ENCODE measurements at regions not wholly inside any gene's neighbourhood (a gene's known extent, or its start where the extent isn't known, plus 50 kb on each side); places are given as distances from the start of the nearest gene placed in this dataset.

- TF ChIP-seq, protein P1, sequence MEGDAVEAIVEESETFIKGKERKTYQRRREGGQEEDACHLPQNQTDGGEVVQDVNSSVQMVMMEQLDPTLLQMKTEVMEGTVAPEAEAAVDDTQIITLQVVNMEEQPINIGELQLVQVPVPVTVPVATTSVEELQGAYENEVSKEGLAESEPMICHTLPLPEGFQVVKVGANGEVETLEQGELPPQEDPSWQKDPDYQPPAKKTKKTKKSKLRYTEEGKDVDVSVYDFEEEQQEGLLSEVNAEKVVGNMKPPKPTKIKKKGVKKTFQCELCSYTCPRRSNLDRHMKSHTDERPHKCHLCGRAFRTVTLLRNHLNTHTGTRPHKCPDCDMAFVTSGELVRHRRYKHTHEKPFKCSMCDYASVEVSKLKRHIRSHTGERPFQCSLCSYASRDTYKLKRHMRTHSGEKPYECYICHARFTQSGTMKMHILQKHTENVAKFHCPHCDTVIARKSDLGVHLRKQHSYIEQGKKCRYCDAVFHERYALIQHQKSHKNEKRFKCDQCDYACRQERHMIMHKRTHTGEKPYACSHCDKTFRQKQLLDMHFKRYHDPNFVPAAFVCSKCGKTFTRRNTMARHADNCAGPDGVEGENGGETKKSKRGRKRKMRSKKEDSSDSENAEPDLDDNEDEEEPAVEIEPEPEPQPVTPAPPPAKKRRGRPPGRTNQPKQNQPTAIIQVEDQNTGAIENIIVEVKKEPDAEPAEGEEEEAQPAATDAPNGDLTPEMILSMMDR (IDR thresholded peaks at IDR 0.05; ENCODE audit: insufficient read depth, low read depth, low read length), result no peak
- no peak for TF ChIP-seq EZH2 (IDR thresholded peaks at IDR 0.05; ENCODE audit: insufficient read depth, low read length)
These were observed 240.7 kb upstream of the B3GAT1 start for GRCh38 chr11:134652586-134653255.

Data from astrocyte (in vitro differentiated cells and primary cell).